ENCODE measurements at regions not wholly inside any gene's neighbourhood (a gene's known extent, or its start where the extent isn't known, plus 50 kb on each side); places are given as distances from the start of the nearest gene placed in this dataset.

DNA sequence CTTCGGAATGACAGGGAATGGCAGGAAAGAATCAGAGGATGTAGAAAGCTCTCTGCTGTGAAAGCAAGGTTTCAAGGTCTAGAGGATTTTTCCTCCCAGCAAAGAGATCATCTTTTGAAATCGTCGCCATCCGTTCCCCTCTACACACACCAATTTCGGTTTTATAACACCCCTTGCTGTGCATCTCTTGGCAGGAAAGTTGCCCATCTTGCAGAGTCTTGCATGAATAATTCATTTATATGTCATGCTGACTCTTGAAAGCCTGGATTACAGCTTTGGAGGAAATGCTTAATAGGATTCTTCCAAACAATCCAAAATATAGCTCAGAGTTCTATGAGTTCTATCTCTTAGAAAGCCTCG is 262.7 kb downstream of the CHL1 start:
- H3K27me3 Mint-ChIP-seq = no peaks in the 10 kb centered on the region
- no peaks in the 10 kb centered on the region for H3K4me1 Mint-ChIP-seq
- H3K36me3 Mint-ChIP-seq = no peaks in the 10 kb centered on the region
- no peak overlapping the region for H3K27ac Mint-ChIP-seq
- no peak overlapping the region for H3K4me3 Mint-ChIP-seq
- peaks cover 2% of the 10 kb centered on the region for H3K9me3 Mint-ChIP-seq
- DNase-seq = no peak

GRCh38 chr3:461006-461405 is 264.4 kb downstream of the CHL1 start:
- Mint-ChIP-seq H3K27ac (no peak overlapping the region), H3K4me3 (no peak overlapping the region), H3K27me3 (no peaks in the 10 kb centered on the region), H3K9me3 (peaks cover 2% of the 10 kb centered on the region), H3K4me1 (no peaks in the 10 kb centered on the region), H3K36me3 (no peaks in the 10 kb centered on the region)
- no peak for DNase-seq

DNA sequence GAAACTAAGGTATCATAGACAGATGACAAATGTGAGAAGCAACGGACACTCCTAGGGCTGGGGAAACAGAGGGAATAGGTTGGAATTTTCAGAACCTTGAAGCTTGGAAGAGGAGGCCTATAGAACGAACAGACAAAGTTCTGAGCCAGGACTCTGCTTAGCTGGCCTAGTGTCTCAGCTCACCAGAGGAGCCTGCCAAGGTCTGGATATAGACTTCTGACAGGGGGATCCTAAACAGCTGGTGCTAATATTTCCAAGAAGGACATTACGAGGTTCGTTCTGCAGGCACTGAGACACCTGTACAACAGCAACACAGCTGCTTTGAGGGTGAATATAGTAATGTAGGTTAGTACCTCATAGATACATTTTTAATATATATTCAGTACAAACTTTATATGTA is 266.3 kb downstream of the CHL1 start:
- H3K27me3 Mint-ChIP-seq = no peaks in the 10 kb centered on the region
- peaks cover 2% of the 10 kb centered on the region for H3K9me3 Mint-ChIP-seq
- DNase-seq = no peak
- H3K4me1 Mint-ChIP-seq = no peaks in the 10 kb centered on the region
- no peak overlapping the region for H3K27ac Mint-ChIP-seq
- no peak overlapping the region for H3K4me3 Mint-ChIP-seq
- no peaks in the 10 kb centered on the region for H3K36me3 Mint-ChIP-seq

- Mint-ChIP-seq H3K27ac (no peak overlapping the region), H3K4me3 (no peak overlapping the region), H3K36me3 (no peaks in the 10 kb centered on the region), H3K4me1 (no peaks in the 10 kb centered on the region), H3K9me3 (peaks cover 2% of the 10 kb centered on the region), H3K27me3 (no peaks in the 10 kb centered on the region)
- no peak for DNase-seq
Measured at GRCh38 chr3:463252-464192, 267.0 kb downstream of the CHL1 start.

GRCh38 chr3:464255-464654 is 267.7 kb downstream of the CHL1 start:
- H3K4me3 Mint-ChIP-seq = no peak overlapping the region
- no peak for DNase-seq
- no peaks in the 10 kb centered on the region for H3K36me3 Mint-ChIP-seq
- peaks cover 6% of the 10 kb centered on the region for H3K9me3 Mint-ChIP-seq
- H3K27ac Mint-ChIP-seq = no peak overlapping the region
- no peaks in the 10 kb centered on the region for H3K27me3 Mint-ChIP-seq
- no peaks in the 10 kb centered on the region for H3K4me1 Mint-ChIP-seq

GRCh38 chr3:468172-468571 is 271.6 kb downstream of the CHL1 start:
- no peak overlapping the region for H3K27ac Mint-ChIP-seq
- no peaks in the 10 kb centered on the region for H3K27me3 Mint-ChIP-seq
- no peak overlapping the region for H3K4me3 Mint-ChIP-seq
- no peaks in the 10 kb centered on the region for H3K4me1 Mint-ChIP-seq
- H3K36me3 Mint-ChIP-seq = no peaks in the 10 kb centered on the region
- peaks cover 11% of the 10 kb centered on the region for H3K9me3 Mint-ChIP-seq
- DNase-seq = no peak

DNA sequence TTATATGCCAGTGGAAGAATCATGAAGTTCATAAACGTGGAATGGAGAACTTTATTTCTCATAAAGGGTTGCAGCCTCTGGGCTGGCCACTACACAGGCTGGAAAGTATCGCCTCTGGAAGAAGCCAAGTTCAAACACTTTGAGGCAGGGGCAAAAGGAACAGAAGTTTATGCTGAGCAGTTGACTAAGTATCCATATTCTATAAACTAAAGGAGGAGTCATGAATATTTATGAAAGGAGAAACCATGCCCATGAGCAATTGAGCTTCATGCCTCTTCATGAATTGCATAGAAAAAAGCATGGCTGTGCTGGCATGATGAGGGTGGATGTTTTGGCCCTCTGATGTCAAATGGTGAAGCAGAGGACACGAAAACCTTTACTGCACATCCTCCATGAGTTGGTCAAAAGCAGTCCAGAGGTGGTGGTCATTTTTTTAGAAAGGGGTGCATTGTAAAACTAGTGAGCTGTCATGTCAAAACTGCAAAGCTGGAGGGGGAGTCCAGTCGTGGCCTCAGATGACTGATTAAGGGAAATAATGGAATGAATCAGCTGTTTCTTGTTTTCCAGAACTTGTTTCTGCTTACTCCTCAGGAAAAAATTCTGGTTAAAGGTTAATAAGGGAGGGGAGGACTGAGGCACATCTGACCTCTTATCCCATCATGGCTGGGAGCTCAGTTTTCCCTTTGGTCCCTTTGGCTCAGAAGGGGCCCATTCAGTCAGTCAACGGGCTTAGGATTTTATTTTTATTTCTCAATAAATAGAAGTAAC is 276.7 kb downstream of the CHL1 start:
- Mint-ChIP-seq H3K36me3 (no peaks in the 10 kb centered on the region), H3K27ac (no peak overlapping the region), H3K9me3 (peaks cover 14% of the 10 kb centered on the region), H3K4me1 (no peaks in the 10 kb centered on the region), H3K4me3 (no peak overlapping the region), H3K27me3 (no peaks in the 10 kb centered on the region)
- no peak for DNase-seq

- Mint-ChIP-seq H3K27me3 (no peaks in the 10 kb centered on the region), H3K9me3 (peaks cover 14% of the 10 kb centered on the region), H3K36me3 (no peaks in the 10 kb centered on the region), H3K4me1 (no peaks in the 10 kb centered on the region), H3K27ac (no peak overlapping the region), H3K4me3 (no peak overlapping the region)
- no peak for DNase-seq
Measured at GRCh38 chr3:474828-475227, 278.3 kb downstream of the CHL1 start.

DNA sequence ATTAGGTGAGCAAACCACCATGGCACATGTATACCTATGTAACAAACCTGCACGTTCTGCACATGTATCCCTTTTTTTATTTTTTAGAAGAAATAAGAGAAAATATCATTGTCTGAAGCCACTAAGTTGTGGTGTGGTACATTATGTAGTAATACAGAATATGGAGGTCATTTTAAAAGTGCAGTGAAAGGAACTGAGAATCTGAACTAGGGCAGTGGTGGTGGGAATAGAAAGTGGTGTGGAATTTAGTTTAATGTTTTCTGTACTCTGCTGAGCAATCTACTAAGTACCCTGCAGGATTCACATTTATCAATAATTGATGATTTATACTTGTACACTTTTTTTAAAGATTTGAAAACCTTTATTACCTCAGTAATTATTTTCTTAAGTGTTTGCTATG is 283.5 kb downstream of the CHL1 start:
- H3K4me3 Mint-ChIP-seq = no peak overlapping the region
- DNase-seq = no peak
- peaks cover 7% of the 10 kb centered on the region for H3K9me3 Mint-ChIP-seq
- H3K36me3 Mint-ChIP-seq = no peaks in the 10 kb centered on the region
- no peaks in the 10 kb centered on the region for H3K4me1 Mint-ChIP-seq
- no peak overlapping the region for H3K27ac Mint-ChIP-seq
- no peaks in the 10 kb centered on the region for H3K27me3 Mint-ChIP-seq

GRCh38 chr3:481111-481510 is 284.5 kb downstream of the CHL1 start:
- H3K4me3 Mint-ChIP-seq = no peak overlapping the region
- no peak for DNase-seq
- H3K27me3 Mint-ChIP-seq = no peaks in the 10 kb centered on the region
- no peaks in the 10 kb centered on the region for H3K36me3 Mint-ChIP-seq
- H3K4me1 Mint-ChIP-seq = no peaks in the 10 kb centered on the region
- no peak overlapping the region for H3K27ac Mint-ChIP-seq
- peaks cover 7% of the 10 kb centered on the region for H3K9me3 Mint-ChIP-seq

- no peak overlapping the region for H3K27ac Mint-ChIP-seq
- no peaks in the 10 kb centered on the region for H3K27me3 Mint-ChIP-seq
- no peak overlapping the region for H3K4me3 Mint-ChIP-seq
- DNase-seq = no peak
- H3K9me3 Mint-ChIP-seq = peaks cover 7% of the 10 kb centered on the region
- no peaks in the 10 kb centered on the region for H3K4me1 Mint-ChIP-seq
- H3K36me3 Mint-ChIP-seq = no peaks in the 10 kb centered on the region
Measured at GRCh38 chr3:481680-482079, 285.1 kb downstream of the CHL1 start.

DNA sequence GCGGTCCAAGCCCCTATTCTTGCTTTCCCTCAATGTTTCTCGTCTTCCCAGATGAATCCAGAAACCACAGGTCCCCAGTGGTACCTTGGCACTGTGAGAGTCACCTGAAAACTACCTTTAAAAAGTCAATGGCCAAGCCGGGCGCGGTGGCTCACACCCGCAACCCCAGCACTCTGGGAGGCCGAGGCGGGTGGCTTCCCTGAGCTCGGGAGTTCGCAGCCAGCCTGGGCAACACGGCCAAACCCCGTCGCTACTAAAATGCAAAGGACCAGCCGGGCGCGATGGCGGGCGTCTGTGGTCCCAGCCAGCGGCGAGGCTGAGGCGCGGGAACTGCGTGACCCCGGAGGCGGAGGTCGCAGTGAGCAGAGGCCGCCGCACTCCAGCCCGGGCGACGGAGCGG is 285.9 kb downstream of the CHL1 start:
- Mint-ChIP-seq H3K4me1 (no peaks in the 10 kb centered on the region), H3K36me3 (no peaks in the 10 kb centered on the region), H3K4me3 (no peak overlapping the region), H3K9me3 (peaks cover 7% of the 10 kb centered on the region), H3K27me3 (no peaks in the 10 kb centered on the region), H3K27ac (no peak overlapping the region)
- DNase-seq = no peak

- no peaks in the 10 kb centered on the region for H3K36me3 Mint-ChIP-seq
- H3K4me3 Mint-ChIP-seq = no peak overlapping the region
- H3K9me3 Mint-ChIP-seq = no peaks in the 10 kb centered on the region
- no peaks in the 10 kb centered on the region for H3K27me3 Mint-ChIP-seq
- no peak overlapping the region for H3K27ac Mint-ChIP-seq
- DNase-seq = no peak
- H3K4me1 Mint-ChIP-seq = no peaks in the 10 kb centered on the region
Measured at GRCh38 chr3:484341-484740, 287.8 kb downstream of the CHL1 start.

GRCh38 chr3:487614-488013 is 291.1 kb downstream of the CHL1 start:
- Mint-ChIP-seq H3K9me3 (no peaks in the 10 kb centered on the region), H3K4me3 (no peak overlapping the region), H3K27ac (no peak overlapping the region), H3K4me1 (no peaks in the 10 kb centered on the region), H3K36me3 (no peaks in the 10 kb centered on the region), H3K27me3 (no peaks in the 10 kb centered on the region)
- no peak for DNase-seq

GRCh38 chr3:492586-493316 is 296.2 kb downstream of the CHL1 start:
- H3K4me1 Mint-ChIP-seq = no peaks in the 10 kb centered on the region
- DNase-seq = no peak
- H3K36me3 Mint-ChIP-seq = no peaks in the 10 kb centered on the region

More at GRCh38 chr3:492586-493316, 296.2 kb downstream of the CHL1 start:
- no peaks in the 10 kb centered on the region for H3K9me3 Mint-ChIP-seq
- no peaks in the 10 kb centered on the region for H3K27me3 Mint-ChIP-seq
- no peak overlapping the region for H3K4me3 Mint-ChIP-seq
- no peak overlapping the region for H3K27ac Mint-ChIP-seq
